Activated naive CD4-positive, alpha-beta T cell treated with anti-CD3 and anti-CD28 coated beads, Interleukin-2, amount 50 U/mL, for 72 hours (primary cell): ENCODE measurements at regions not wholly inside any gene's neighbourhood (a gene's known extent, or its start where the extent isn't known, plus 50 kb on each side); places are given as distances from the start of the nearest gene placed in this dataset.
"Not testable (repeated sequence)": the region's sequence is repeated elsewhere in the genome, so short reads cannot be mapped to it uniquely, and the experiment has no call there.

Source experiments
- ATAC-seq, 2 donors: fragments of 150-1000 bp; cut with Tn5 transposase; 2 replicates each; pipeline ENCODE4 v1.10.0; 2021; ENCODE audit warnings: mild to moderate bottlenecking in 2 of 2, moderate library complexity in 2 of 2
- DNase-seq, 2 donors: peaks; one replicate each; pipeline ENCODE4 v3.0.0; 2021 to 2022; ENCODE audit warnings: low spot score in 2 of 2
- H3K27ac Mint-ChIP-seq, 2 donors: one replicate each; pipeline ENCODE4 v1.8.0; 2022; ENCODE audit warnings: mild to moderate bottlenecking in 2 of 2, mixed read lengths in 2 of 2
- H3K36me3 Mint-ChIP-seq, 2 donors: one replicate each; pipeline ENCODE4 v1.8.0; 2022; ENCODE audit warnings: mixed read lengths in 2 of 2
- H3K9me3 Mint-ChIP-seq, 2 donors: one replicate each; pipeline ENCODE4 v1.8.0; 2022; ENCODE audit warnings: mixed read lengths in 2 of 2

- no peak overlapping the region for H3K27ac Mint-ChIP-seq
- no peak for DNase-seq
- no peak for ATAC-seq
- H3K36me3 Mint-ChIP-seq = no peaks in the 10 kb centered on the region
- H3K9me3 Mint-ChIP-seq = no peaks in the 10 kb centered on the region
These were observed 694.5 kb downstream of the TLE1 start for GRCh38 chr9:80994892-80995291.

GRCh38 chr9:80985595-80985994 lies 703.8 kb downstream of the TLE1 start:
- not testable (repeated sequence) for ATAC-seq, H3K9me3 Mint-ChIP-seq, DNase-seq, H3K36me3 Mint-ChIP-seq, H3K27ac Mint-ChIP-seq

GRCh38 chr9:80976403-80976802 lies 712.9 kb downstream of the TLE1 start:
- Mint-ChIP-seq H3K27ac (no peak overlapping the region), H3K9me3 (peaks cover 27 to 35% of the 10 kb centered on the region in 2 donors), H3K36me3 (peaks cover 0 to 13% of the 10 kb centered on the region in 2 donors)
- DNase-seq = no peak
- no peak for ATAC-seq

GRCh38 chr9:80970377-80970776 lies 719.0 kb downstream of the TLE1 start:
- peaks cover 0 to 13% of the 10 kb centered on the region in 2 donors for H3K36me3 Mint-ChIP-seq
- H3K27ac Mint-ChIP-seq, DNase-seq, ATAC-seq: not testable (repeated sequence)
- peaks cover 18 to 33% of the 10 kb centered on the region in 2 donors for H3K9me3 Mint-ChIP-seq

- H3K9me3 Mint-ChIP-seq = peaks cover 11 to 30% of the 10 kb centered on the region in 2 donors
- ATAC-seq (no peak), DNase-seq (no peak)
- H3K27ac Mint-ChIP-seq = no peak overlapping the region
- peaks cover 0 to 6% of the 10 kb centered on the region in 2 donors for H3K36me3 Mint-ChIP-seq
These were observed 720.7 kb downstream of the TLE1 start for GRCh38 chr9:80968611-80969010.

- ATAC-seq (no peak), DNase-seq (no peak)
- H3K36me3 Mint-ChIP-seq = peaks cover 0 to 5% of the 10 kb centered on the region in 2 donors
- H3K27ac Mint-ChIP-seq = no peak overlapping the region
- H3K9me3 Mint-ChIP-seq = peaks cover 9 to 33% of the 10 kb centered on the region in 2 donors
These were observed 724.4 kb downstream of the TLE1 start for GRCh38 chr9:80964914-80965313.

GRCh38 chr9:80964374-80964773 lies 725.0 kb downstream of the TLE1 start:
- Mint-ChIP-seq H3K9me3 (peaks cover 6 to 31% of the 10 kb centered on the region in 2 donors), H3K27ac (no peak overlapping the region), H3K36me3 (peaks cover 0 to 5% of the 10 kb centered on the region in 2 donors)
- no peak for ATAC-seq
- no peak for DNase-seq

GRCh38 chr9:80957801-80958200 lies 731.5 kb downstream of the TLE1 start:
- no peak for ATAC-seq
- Mint-ChIP-seq H3K27ac (no peak overlapping the region), H3K36me3 (peaks cover 0 to 5% of the 10 kb centered on the region in 2 donors), H3K9me3 (peaks cover 9 to 27% of the 10 kb centered on the region in 2 donors)
- no peak for DNase-seq

GRCh38 chr9:80954521-80954920 lies 734.8 kb downstream of the TLE1 start:
- no peak for ATAC-seq
- no peak overlapping the region for H3K27ac Mint-ChIP-seq
- peaks cover 7 to 13% of the 10 kb centered on the region in 2 donors for H3K9me3 Mint-ChIP-seq
- no peak for DNase-seq
- no peaks in the 10 kb centered on the region for H3K36me3 Mint-ChIP-seq

GRCh38 chr9:80952363-80952922 lies 736.9 kb downstream of the TLE1 start:
- no peak for ATAC-seq
- H3K9me3 Mint-ChIP-seq = peaks cover 5 to 7% of the 10 kb centered on the region in 2 donors

GRCh38 chr9:80951675-80952074 lies 737.7 kb downstream of the TLE1 start:
- no peak for ATAC-seq
- Mint-ChIP-seq H3K9me3 (peaks cover 5 to 7% of the 10 kb centered on the region in 2 donors), H3K36me3 (no peaks in the 10 kb centered on the region), H3K27ac (no peak overlapping the region)
- DNase-seq = no peak

More at GRCh38 chr9:80952363-80952922, 736.9 kb downstream of the TLE1 start:
- no peak for DNase-seq
- Mint-ChIP-seq H3K36me3 (no peaks in the 10 kb centered on the region), H3K27ac (no peak overlapping the region)

- Mint-ChIP-seq H3K9me3 (peaks cover 4 to 6% of the 10 kb centered on the region in 2 donors), H3K36me3 (no peaks in the 10 kb centered on the region), H3K27ac (no peak overlapping the region)
- ATAC-seq = no peak
- no peak for DNase-seq
These were observed 740.5 kb downstream of the TLE1 start for GRCh38 chr9:80948876-80949275.

GRCh38 chr9:80948066-80948465 lies 741.3 kb downstream of the TLE1 start:
- Mint-ChIP-seq H3K27ac (no peak overlapping the region), H3K9me3 (peaks cover 4 to 6% of the 10 kb centered on the region in 2 donors), H3K36me3 (no peaks in the 10 kb centered on the region)
- DNase-seq (no peak), ATAC-seq (no peak)

GRCh38 chr9:80946496-80947170 lies 742.7 kb downstream of the TLE1 start:
- Mint-ChIP-seq H3K9me3 (peaks cover 3 to 6% of the 10 kb centered on the region in 2 donors), H3K36me3 (no peaks in the 10 kb centered on the region), H3K27ac (no peak overlapping the region)
- DNase-seq (no peak), ATAC-seq (no peak)

- ATAC-seq = no peak
- Mint-ChIP-seq H3K36me3 (no peaks in the 10 kb centered on the region), H3K9me3 (peaks cover 2 to 8% of the 10 kb centered on the region in 2 donors), H3K27ac (no peak overlapping the region)
- DNase-seq = no peak
These were observed 743.9 kb downstream of the TLE1 start for GRCh38 chr9:80945436-80945835.

- Mint-ChIP-seq H3K9me3 (peaks cover 17 to 23% of the 10 kb centered on the region in 2 donors), H3K36me3 (no peaks in the 10 kb centered on the region), H3K27ac (no peak overlapping the region)
- ATAC-seq = no peak
- DNase-seq = no peak
These were observed 751.7 kb downstream of the TLE1 start for GRCh38 chr9:80937645-80938044.

GRCh38 chr9:80934095-80934494 lies 755.3 kb downstream of the TLE1 start:
- H3K36me3 Mint-ChIP-seq = no peaks in the 10 kb centered on the region
- no peak overlapping the region for H3K27ac Mint-ChIP-seq
- no peak for DNase-seq
- H3K9me3 Mint-ChIP-seq = peaks cover 8 to 19% of the 10 kb centered on the region in 2 donors
- no peak for ATAC-seq
